Gastrocnemius medialis (tissue), 4 donors: ENCODE measurements at regions not wholly inside any gene's neighbourhood (a gene's known extent, or its start where the extent isn't known, plus 50 kb on each side); places are given as distances from the start of the nearest gene placed in this dataset.

ENCODE experiments used
- ATAC-seq, 2 donors: fragments of 150-250 bp; one replicate each; pipeline ENCODE4 v1.9.1; 2016
- DNase-seq, 2 donors: peaks; one replicate each; pipeline ENCODE4 v3.0.0-alpha.2; 2019
- H3K27ac ChIP-seq, 4 donors: fragments of 200-600 bp; sonication (generic); 1 replicate in 1 of 4; 2 replicates in 3 of 4; pipeline ENCODE4 v1.5.1; 2016 to 2018; ENCODE audit warnings: mild to moderate bottlenecking in 2 of 4, moderate library complexity in 1 of 4
- H3K27me3 ChIP-seq, 3 donors: fragments of 200-600 bp; sonication (generic) in 2 of 3; 1 replicate in 1 of 3; 2 replicates in 2 of 3; pipeline versions ENCODE4 v1.5.1 to v1.6.0; 2016 to 2019; ENCODE audit warnings: mild to moderate bottlenecking in 1 of 3, moderate library complexity in 1 of 3
- H3K36me3 ChIP-seq, 2 donors: fragments of 200-600 bp; sonication (generic) in 1 of 2; one replicate each; pipeline ENCODE4 v1.5.1; 2017 to 2018
- H3K4me1 ChIP-seq, 2 donors: fragments of 200-600 bp; sonication (generic) in 1 of 2; one replicate each; pipeline ENCODE4 v1.5.1; 2016 to 2017; ENCODE audit warnings: mild to moderate bottlenecking in 2 of 2
- H3K4me3 ChIP-seq, 4 donors: fragments of 200-600 bp; sonication (generic) in 3 of 4; 1 replicate in 1 of 4; 2 replicates in 3 of 4; pipeline ENCODE4 v1.5.1; 2016 to 2019; ENCODE audit warnings: mild to moderate bottlenecking in 2 of 4
- H3K9me3 ChIP-seq, 3 donors: fragments of 200-600 bp; sonication (generic) in 2 of 3; 1 replicate in 1 of 3; 2 replicates in 2 of 3; pipeline ENCODE4 v1.5.1; 2016 to 2019
- POLR2A ChIP-seq, 2 donors: fragments of 450-650 bp; IDR thresholded peaks; one replicate each; pipeline ENCODE4 v1.6.1; 2017; ENCODE audit warnings: antibody characterized with exemption in 2 of 2, mild to moderate bottlenecking in 2 of 2, moderate library complexity in 2 of 2
- in situ Hi-C, 4 donors: fragments of 200-750 bp; cut with MboI; loops; one replicate each; pipeline versions ENCODE4 v1.15.0 to v1.8.0; 2017; ENCODE audit warnings: low sequenced_read_pairs in 4 of 4
- intact Hi-C: fragments of 100-400 bp; cut with DNase I; formaldehyde crosslinking; loops from one replicate; pipeline ENCODE4 v1.15.1; 2023; ENCODE audit warnings: low total_unique reads
- TF ChIP-seq, protein P1 (sequence below), 5 experiments: fragments of 450-650 bp in 3 of 5; fragments of 200-600 bp in 2 of 5; sonication (generic) in 2 of 5; IDR thresholded peaks in 4 of 5; conservative IDR thresholded peaks in 1 of 5; 1 replicate in 4 of 5; 2 replicates in 1 of 5; pipeline ENCODE4 v1.5.1; 2016 to 2019; ENCODE audit warnings: antibody characterized with exemption in 5 of 5, mild to moderate bottlenecking in 3 of 5, moderate library complexity in 3 of 5

DNA sequence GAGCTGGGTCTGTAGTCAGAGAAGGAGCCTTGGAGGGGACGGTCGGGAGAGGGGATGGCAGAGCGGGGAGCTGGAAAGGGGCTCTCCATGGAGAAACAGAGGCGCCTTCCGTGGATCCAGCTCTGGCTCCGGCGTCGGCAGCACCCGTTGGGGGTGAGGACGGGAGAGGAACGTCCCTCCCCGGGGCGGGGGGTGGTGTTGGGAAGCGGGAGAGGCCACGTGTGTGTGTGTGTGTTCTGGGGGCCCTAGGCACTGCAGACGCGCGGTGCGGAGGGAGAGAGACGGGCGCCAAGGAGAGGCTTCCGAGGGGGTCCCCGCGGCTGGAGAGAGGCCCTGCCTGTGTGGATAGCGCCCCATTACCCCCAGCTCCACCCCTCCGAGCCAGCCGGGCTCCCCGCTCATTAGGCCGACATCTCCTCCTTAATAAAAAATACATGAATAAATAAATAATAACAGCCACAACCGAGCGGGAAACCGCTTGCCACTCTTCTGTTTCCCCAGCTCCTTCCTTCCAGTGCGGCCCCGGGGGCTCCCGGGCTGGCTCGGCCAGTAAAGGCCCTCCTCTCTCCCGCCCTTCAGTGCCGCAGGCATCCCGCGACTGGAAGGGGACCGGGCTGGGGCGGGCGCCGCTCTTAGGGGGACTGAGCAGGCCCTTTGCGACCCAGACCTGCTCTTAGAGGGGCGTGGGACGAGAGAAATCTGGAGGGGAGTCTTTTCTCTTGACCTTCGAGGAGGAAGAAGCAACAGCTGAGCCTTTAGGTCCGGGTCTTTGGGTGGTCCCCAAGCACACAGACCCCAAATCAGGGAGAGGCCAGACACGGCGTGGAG is 71.3 kb upstream of the ARAP3 start:
- ATAC-seq = no peak
- TF ChIP-seq, protein P1, sequence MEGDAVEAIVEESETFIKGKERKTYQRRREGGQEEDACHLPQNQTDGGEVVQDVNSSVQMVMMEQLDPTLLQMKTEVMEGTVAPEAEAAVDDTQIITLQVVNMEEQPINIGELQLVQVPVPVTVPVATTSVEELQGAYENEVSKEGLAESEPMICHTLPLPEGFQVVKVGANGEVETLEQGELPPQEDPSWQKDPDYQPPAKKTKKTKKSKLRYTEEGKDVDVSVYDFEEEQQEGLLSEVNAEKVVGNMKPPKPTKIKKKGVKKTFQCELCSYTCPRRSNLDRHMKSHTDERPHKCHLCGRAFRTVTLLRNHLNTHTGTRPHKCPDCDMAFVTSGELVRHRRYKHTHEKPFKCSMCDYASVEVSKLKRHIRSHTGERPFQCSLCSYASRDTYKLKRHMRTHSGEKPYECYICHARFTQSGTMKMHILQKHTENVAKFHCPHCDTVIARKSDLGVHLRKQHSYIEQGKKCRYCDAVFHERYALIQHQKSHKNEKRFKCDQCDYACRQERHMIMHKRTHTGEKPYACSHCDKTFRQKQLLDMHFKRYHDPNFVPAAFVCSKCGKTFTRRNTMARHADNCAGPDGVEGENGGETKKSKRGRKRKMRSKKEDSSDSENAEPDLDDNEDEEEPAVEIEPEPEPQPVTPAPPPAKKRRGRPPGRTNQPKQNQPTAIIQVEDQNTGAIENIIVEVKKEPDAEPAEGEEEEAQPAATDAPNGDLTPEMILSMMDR (IDR thresholded peaks at IDR 0.05 in 4 of 5, conservative IDR thresholded peaks at IDR 0.05 in 1 of 5) = no peak
- no peak for TF ChIP-seq POLR2A (IDR thresholded peaks at IDR 0.05)
- H3K4me1 ChIP-seq = no peaks in the 10 kb centered on the region
- H3K4me3 ChIP-seq = no peak overlapping the region
- in situ Hi-C loops = no loop called here
- H3K27me3 ChIP-seq = peaks cover 24 to 25% (median 24%) of the 10 kb centered on the region in 3 donors
- no peak for DNase-seq
- intact Hi-C loops = no loop called here
- H3K27ac ChIP-seq = no peak overlapping the region
- H3K9me3 ChIP-seq = no peaks in the 10 kb centered on the region
- no peaks in the 10 kb centered on the region for H3K36me3 ChIP-seq

DNA sequence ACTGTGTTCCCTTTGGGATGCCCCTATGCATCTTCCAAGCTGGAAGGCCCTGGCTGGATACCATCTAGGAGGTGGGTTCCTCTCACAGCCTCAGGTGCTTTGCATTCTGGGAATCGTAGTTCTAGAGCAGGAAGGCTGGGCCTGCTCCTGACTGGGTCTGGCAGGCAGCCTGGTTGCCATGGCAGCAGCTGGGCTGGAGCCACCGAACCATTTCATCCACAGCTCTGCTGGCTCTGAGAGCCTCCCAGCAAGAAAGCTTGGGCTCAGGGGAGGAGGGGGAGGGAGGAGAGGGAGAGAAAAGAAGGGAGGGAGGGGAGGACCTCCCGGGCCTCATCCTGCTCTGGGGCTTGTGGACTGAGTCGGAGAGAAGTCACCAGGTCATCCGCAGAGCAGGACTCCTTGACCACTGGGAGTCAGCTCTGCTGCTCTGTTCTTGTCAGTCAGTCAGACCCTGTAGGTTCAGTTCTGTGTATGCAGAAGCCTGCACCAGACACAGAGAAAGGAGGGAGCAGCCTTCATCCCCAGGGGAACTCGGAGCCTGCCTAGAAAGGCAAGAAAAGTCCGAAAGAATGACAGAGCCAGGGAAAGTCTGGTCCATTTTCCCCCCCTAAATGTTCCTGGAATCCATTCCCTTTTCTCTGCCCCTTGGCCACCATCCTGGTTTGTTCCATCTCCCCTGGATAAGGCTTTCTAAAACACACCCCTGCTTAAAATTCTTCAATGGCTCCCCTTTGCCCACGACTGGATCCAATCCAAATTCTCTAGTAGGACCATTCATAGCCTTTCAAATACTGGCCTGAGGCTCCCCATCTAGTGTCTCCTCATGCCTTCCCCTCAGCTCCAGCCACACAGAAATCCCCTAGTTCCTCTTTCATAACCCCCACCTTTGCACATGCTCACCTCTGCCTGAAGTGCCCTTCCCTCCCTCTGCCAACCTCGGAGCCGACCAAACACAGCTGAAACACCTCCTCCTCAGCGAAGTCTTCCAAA is 65.4 kb upstream of the ARAP3 start:
- TF ChIP-seq, protein P1 (IDR thresholded peaks at IDR 0.05 in 4 of 5, conservative IDR thresholded peaks at IDR 0.05 in 1 of 5) = no peak
- H3K4me3 ChIP-seq = no peak overlapping the region
- ATAC-seq = peak; percentile 44 to 45
- intact Hi-C loops (no loop called here), in situ Hi-C loops (no loop called here)
- H3K36me3 ChIP-seq = no peaks in the 10 kb centered on the region
- no peaks in the 10 kb centered on the region for H3K4me1 ChIP-seq
- no peaks in the 10 kb centered on the region for H3K9me3 ChIP-seq
- H3K27me3 ChIP-seq = peaks cover 3 to 8% (median 8%) of the 10 kb centered on the region in 3 donors
- no peak overlapping the region for H3K27ac ChIP-seq
- peak; percentile 18 to 39 for DNase-seq

DNA sequence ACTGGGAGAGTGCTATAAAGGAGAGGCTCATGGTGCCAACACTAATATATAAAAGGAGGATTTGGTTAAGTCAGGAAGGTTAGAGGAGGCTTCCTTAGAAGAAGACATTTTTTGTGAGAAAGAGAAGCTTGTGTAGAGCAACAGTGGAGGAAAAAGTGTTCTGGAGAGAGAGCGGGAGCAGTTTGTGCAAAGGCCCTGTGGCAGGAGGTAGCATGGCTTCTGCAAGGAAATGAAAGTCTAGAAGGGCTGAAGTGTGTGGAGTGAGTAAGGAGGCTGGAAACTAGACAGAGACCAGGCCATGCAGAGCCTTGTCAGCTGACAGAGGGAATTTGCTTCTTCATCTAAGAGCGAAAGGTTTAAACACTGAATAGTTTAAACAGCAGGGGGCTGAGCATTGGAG is 64.4 kb upstream of the ARAP3 start:
- in situ Hi-C loops = no loop called here
- ATAC-seq = no peak
- Histone ChIP-seq H3K9me3 (no peaks in the 10 kb centered on the region), H3K4me3 (no peak overlapping the region), H3K4me1 (no peaks in the 10 kb centered on the region), H3K27ac (no peak overlapping the region), H3K27me3 (peaks cover 0 to 8% (median 3%) of the 10 kb centered on the region in 3 donors), H3K36me3 (no peaks in the 10 kb centered on the region)
- TF ChIP-seq POLR2A (IDR thresholded peaks at IDR 0.05) = no peak
- TF ChIP-seq, protein P1 (IDR thresholded peaks at IDR 0.05 in 4 of 5, conservative IDR thresholded peaks at IDR 0.05 in 1 of 5) = no peak
- no peak for DNase-seq
- intact Hi-C loops = no loop called here

DNA sequence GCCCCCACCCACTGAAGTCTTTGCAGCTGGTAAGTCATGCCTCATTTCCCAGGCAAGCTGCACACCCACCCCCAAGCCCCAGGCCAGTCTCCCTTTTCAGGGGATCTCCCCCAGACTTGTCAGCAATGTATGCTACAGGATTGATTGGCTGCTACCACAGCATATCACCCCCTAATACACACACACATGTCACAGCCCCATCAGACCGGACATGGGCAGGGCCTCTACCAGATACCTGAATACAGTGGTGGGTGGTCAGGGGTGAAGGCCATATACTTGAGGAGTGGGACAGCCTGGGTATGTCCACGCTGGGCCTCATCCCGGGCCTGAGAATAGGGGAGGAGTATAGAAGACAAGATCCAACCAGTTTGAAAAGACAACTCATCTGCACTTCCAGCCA is 63.4 kb upstream of the ARAP3 start:
- H3K9me3 ChIP-seq = no peaks in the 10 kb centered on the region
- H3K27ac ChIP-seq = no peak overlapping the region
- ATAC-seq (no peak), DNase-seq (no peak)
- no peaks in the 10 kb centered on the region for H3K36me3 ChIP-seq
- no peaks in the 10 kb centered on the region for H3K4me1 ChIP-seq
- TF ChIP-seq POLR2A (IDR thresholded peaks at IDR 0.05) = no peak
- TF ChIP-seq, protein P1 (IDR thresholded peaks at IDR 0.05 in 4 of 5, conservative IDR thresholded peaks at IDR 0.05 in 1 of 5) = no peak
- intact Hi-C loops = no loop called here
- in situ Hi-C loops = no loop called here
- H3K27me3 ChIP-seq = peaks cover 0 to 3% (median under 1%) of the 10 kb centered on the region in 3 donors
- H3K4me3 ChIP-seq = no peak overlapping the region
